ENCODE measurements at regions not wholly inside any gene's neighbourhood (a gene's known extent, or its start where the extent isn't known, plus 50 kb on each side); places are given as distances from the start of the nearest gene placed in this dataset.
"Not testable (repeated sequence)": the region's sequence is repeated elsewhere in the genome, so short reads cannot be mapped to it uniquely, and the experiment has no call there.

DNA sequence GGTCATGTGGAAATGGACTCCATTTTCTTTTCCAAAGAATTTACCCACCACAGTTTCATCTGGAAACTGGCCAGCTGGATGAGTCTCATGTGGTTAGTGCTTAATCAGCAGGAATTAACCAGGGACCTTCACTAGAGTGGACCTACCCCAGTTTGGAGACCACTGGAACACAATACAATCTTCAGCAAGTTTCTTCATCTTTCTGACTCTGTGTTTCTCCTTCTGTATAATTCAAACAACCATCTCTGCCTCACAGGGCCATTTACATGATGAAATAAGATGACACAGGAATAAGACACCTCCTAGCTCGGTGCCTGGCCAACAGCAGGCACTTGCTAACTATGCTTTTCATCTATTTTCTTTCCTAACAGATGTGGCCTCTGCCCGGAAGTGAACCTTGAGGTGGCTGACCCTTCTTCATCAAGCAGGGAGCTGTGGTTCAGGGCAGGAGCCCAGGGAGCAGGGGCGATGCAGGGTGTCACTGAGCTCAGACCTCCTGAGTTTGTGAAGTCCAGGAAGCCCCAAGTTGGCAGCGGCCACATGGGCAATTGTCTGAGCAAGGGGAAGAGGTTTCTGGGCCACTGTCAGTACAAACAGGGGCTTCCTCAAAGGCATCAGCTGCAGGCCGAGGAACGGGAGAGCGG, 98.8 kb downstream of the SOD2 start:
- DNase-seq (ENCODE audit: low read depth): peak; percentile 43

DNA sequence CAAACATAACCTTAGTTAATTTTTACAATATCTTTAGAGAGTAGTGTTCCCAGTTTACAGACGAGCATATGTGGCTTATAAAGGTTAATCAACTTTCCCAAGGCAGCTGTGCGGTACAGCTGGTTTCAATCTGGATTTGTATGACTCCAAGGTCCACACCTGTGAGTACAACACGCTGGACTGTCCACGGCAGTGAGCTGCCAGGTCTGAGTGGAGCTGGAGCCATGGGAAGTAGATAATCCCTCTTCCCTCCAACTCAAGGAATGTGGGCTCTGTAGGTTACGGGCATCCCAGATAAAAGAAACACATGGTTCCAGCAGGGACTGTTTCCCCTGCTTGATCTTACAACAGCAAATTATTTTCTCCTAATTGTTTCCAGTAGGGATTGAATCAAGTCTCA, 102.2 kb downstream of the SOD2 start:
- DNase-seq (ENCODE audit: low read depth): no peak

DNA sequence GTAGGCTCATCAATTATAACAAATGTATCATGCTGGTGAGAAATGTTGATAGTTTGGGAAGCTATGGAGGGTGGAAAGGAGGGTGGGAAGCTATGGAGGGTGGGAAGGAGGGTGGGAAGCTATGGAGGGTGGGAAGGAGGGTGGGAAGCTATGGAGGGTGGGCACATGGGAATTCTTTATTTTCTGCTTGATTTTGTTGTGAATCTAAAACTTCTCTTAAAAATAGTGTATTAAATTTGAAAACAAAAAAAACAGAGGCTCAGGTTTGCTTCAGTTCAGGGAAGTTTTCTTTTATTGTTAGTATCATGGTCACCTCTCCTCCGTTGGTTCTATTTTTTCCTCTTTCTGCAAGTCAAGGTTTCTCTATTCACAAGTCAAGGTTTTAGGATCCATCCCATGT, 106.4 kb downstream of the SOD2 start:
- no peak for DNase-seq (ENCODE audit: low read depth)

DNA sequence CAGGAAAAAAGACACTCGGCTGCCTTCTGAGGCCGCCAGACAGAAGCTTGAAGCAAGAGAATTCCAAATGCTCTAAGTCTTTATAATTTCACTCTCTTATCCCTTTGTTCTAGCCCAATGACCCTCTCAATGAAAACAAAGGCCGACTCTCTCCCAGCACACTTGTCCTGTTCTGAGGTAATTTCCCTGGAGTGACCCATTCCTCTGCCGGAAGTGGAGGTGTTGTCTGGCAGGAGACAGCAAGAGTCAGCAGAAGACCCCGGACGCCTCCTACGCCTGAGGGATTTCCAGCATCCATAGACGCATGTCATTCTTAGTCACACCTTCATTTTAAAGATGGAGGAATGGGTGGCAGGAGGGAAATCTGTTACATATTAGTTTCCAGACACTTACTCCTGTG, 110.3 kb downstream of the SOD2 start:
- no peak for DNase-seq (ENCODE audit: low read depth)

DNA sequence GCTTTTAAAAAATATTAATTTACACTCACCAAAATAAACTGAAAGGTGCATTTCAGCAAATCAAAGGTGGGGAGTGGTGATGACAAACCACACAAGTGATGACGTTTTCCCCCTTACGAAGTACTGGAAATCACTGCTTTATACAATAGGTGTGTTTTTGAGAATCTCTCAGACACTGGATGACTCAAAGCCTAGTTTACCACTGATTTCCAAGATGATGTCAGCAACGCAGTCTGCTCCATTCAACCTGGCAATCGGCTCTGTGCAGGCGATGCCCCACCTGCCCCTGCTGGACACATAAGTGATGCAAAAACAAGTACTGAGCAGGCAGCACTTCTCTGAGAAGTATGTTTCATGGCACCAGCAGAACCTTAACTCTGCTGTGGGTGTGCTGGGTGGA, 114.4 kb downstream of the SOD2 start:
- DNase-seq (ENCODE audit: low read depth): no peak

DNA sequence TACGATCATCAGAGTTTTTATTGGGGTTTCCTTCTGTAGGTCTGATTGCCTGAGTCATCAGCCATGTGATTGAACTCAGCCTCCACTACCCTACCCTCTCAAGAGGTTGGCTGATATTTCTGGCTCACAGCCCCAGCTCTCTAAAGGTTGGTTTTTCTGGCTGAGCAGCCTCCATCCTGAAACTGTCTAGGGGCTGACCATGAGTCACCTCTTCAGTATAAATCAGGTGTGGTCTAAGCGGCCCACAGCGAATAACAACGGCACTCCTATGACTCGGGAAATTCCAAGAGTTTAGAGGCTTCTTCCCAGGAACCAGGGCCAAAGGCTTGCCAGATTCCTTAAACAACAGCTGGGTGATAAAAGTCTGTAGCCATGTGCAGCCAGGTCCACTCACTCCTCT, 115.5 kb downstream of the SOD2 start:
- DNase-seq (ENCODE audit: low read depth): peak; percentile 27

DNA sequence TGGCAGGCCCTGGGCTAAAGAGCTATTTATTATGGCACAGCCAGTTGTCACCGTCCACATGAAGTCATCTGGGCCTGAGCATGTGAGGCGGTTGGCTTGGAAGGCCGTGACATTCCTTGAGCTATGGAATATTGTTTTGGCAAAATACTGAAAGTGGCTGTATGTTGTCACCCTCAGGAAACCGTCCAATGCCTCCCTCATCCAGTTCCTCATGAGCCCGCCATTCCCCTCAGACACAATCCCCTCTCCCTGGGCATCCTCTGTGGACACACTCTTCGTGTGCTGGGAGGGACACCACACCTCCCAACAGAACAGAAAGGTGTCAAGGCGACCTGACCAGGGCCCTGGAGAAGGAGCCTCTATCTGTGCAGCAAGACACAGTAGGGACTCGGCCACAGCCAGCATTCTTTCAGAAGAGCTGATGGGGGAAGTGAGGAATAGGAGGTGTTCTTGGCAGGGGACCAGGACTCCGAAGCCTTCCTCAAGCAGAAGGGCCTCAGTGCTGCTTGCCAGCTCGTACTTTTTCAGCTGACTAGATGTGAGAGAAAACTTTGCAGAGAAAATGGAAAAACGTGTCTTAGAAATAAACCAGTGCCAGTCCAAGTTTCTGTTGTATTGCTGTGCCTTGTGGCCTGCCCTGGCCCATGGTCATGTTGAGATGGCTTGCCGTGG, 120.5 kb downstream of the SOD2 start:
- no peak for DNase-seq (ENCODE audit: low read depth)

DNA sequence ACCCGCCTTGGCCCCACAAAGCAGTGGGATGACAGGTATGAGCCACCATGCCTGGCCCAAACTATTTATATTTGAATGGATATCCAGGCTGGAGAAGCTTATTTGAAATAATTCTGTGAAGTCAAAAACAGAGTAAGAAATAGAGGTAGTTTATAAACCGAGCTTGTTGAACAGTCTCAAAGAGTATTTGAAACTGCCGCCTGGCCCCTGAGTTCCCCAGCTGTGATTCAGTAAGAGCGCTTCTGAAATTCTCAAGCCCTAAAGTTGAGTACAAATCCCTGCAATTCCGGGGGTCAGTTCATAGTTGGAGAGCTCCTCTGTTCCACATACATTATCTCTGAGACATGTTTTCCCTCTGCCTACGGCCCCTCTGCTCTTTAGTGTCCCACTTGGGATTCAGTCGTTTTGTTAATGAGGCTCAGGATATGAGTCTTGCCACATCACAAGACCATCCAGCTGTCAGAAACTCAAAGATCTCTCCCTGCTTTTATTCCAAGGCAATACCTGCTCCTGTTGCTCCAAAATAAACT, 127.8 kb downstream of the SOD2 start:
- no peak for DNase-seq (ENCODE audit: low read depth)

DNA sequence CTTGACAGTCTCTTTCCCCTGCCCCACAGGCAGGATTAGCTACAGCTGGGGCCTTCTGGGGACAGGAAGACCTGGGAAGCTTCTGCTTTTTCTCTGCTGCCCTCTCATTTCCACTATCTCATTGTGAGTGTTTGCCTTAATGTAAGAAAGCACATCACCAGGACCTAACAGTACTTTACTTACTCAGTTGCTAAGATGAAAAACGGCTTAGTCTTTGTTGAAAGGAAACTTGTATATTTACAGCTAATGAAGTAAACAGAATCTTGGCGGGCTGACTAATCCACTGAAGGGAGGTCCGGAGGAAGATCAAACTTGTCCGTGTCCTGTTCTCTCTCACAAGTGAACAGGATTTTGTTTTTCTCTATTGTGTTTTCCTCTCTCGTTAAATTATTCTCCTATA, 128.6 kb downstream of the SOD2 start:
- no peak for DNase-seq (ENCODE audit: low read depth)

DNA sequence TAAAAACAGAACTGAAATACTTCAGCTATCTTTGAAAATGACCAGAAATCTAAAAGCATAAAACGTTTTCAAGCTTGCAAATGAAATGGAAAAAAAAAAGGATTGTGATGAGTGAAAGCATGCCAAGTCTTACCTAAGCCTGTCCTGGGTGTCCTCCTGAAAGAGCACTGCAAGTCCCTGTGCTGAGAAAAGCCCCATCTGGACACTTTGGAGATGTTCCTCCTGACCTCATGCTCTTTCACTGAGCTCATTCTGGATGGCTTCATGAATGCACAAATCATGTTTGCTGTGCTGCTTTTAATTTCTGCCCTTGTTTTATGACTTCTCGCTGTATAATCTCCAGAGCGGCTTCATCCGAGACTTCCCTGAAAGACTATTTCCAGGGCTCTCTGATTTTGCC, 136.0 kb downstream of the SOD2 start:
- DNase-seq (ENCODE audit: low read depth): no peak

DNA sequence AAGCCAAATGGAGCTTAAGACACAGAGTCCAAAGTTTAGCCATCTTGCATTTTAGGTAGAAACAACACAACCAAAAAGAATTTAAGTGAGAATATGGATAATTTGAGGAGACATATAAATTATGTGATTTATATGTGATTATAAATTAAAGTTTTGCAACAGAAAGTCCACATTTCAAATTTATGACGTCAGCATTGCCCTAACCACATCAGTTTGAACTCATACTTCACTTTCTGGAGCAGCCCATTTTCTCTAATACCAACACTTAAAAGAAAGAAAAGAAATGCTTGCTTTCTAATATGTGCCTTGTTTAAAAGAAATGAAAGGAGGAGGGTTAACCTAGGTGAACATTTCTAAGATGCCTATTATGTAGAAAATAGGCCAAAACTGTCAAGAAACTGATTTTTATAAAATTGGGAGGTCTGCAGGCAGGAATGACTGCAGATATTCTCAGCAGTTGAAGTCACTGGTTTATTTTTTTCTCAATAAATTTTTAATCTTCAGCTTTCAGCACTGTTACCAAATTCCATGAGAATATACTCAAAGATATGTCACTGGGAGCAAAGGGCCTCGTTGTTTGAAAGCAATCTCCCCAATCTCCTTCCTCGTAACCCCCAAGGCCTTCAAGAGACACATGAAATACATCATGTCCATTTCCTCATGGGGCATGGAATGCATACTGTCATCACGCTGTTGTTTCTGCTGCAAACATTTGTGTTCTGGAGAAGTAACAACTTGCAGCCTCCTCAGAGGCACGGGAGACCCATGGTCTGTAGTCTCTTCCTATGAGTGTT, 137.8 kb downstream of the SOD2 start:
- no peak for DNase-seq (ENCODE audit: low read depth)

DNA sequence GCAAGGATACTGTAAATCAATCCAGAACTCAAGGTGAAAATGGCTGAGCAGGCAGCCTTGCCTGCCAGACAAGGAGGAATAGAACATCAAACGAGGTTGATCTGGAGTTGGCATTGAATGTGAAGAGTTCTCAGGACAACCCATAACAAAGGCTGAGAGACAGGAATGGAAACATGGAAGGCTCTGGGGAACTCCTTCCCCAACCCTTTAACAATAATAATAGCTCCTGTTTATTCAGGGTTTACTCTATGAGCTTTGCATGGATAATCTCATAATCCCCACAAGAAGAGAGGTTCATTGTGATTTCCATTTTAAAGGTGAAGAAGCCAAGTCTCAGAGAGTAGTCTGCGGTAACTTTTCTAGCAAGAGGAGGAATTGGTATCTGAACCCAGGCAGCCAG, 151.7 kb downstream of the SOD2 start:
- DNase-seq (ENCODE audit: low read depth): no peak

DNA sequence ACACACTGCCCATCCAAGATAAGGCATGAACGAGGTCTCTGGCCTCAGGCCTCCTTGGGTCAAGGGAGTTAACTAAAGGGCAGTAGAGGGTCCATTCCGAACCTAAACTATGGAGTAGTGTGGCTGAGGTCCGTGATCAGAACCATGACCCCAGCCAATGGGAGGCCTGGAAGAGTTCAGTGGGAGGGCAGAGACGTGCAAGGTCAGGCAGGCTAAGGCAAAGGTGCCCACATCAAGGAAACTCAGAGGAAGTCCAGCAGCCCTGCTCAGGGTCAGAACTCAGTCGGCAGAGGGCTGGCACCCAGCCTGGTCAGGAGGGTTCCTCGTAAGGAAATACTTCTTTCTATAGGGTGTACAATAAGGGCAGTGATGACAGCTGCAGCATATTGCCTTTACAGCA, 152.2 kb downstream of the SOD2 start:
- no peak for DNase-seq (ENCODE audit: low read depth)

DNA sequence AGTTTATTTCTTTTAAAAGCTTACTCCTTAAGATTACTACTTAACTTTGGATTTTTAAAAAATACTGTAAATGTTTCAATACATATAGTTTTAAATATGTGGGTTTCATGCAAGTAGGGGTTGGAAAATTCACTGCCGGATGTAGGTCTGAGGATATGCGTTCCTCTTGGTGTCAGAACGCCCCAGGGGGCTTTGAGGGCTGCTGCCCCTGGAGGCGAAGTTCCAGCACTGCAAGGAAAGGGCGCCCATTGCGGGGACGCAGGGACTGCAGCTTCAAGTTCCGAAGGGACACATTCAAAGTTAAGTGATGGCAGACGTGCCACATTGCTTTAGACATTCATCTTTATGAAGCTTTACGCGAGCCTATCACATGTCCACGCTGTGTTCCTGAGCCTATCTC, 152.9 kb downstream of the SOD2 start:
- no peak for DNase-seq (ENCODE audit: low read depth)

DNA sequence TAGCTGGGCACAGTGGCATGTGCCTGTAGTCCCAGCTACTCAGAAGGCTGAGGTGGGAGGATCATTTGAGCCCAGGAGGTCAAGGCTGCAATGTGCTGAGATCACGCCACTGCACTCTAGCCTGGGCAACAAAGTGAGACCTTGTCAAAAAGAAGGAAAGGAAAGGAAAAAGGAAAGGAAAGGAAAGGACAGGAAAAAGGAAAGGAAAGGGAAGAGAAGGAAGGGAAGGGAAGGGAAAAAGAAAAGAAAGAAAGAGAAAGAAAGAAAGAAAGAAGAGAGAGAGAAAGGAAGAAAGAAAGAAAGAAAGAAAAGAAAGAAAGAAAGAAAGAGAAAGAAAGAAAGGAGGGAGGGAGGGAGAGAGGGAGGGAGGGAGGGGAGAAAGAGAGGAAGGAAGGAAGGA, 155.0 kb downstream of the SOD2 start:
- DNase-seq (ENCODE audit: low read depth): not testable (repeated sequence)

DNA sequence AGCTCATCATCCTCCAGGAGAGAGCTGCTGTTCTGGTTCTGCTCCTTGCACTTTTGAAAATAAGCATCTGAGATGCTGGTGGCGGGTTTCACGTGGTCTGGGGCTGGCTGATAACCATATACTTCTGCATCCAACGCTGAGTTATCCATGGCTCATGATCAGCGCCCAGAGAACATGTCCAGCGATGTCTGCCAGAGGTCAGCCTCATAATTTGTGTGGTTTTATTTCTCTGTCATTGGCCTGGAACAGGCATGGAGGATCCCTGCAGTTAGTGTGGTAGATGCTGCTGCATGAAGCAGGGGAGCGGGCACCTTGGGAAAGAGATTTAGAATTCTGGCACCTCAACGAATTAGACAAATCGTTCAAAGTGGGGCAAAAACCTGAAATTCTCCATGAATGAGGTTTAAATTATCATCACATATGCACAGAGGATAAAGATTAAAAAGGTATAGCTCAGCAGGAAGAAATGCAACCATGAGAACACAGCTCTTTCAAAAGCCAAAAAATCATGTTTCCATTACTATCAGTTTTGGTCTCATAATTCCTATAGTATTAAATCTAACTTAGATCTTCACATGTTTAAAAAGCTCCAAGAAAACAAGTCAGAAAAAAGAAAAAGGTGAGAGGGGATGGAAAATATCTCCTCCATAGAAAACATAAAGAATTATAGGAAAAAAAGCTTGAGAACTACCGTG, 157.2 kb downstream of the SOD2 start:
- DNase-seq (ENCODE audit: low read depth): peak; percentile 27

DNA sequence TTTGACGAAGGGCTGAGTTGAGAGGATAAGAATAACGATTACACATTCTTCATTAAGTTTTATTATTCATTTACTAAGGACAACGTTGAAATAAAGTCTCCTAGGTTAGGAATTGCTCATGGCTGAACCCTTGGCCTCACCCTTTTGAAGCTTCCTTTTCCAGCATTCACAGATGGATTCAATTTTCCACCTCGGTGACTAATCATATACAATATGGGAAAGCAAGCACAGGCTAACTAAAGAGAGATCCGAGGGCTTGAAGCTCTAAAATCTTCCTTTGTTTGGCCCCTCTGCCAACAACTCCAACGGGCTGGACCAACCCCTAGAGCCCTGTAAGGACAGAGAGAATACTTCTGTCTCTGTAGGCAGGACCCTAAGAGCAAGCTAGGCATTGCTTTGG, 159.5 kb downstream of the SOD2 start:
- peak; percentile 33 for DNase-seq (ENCODE audit: low read depth)

DNA sequence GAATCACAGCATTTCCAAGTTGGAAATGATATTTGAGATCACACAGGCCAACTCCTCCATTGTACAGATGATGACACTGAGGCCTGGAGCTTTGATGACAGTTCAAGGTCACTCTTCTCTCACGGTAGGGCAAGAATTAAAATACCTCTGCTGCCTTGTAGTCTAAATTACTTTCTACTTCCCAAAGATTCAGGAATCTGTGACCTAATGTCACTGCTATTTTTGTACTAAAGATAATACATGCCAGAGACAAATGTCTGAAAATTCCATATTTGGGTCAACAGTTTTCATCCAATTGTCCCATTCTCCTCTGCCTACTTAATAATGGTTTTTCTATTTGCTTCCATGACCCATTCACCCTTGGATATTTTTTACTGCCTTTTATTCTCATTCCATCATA, 160.0 kb downstream of the SOD2 start:
- no peak for DNase-seq (ENCODE audit: low read depth)

DNA sequence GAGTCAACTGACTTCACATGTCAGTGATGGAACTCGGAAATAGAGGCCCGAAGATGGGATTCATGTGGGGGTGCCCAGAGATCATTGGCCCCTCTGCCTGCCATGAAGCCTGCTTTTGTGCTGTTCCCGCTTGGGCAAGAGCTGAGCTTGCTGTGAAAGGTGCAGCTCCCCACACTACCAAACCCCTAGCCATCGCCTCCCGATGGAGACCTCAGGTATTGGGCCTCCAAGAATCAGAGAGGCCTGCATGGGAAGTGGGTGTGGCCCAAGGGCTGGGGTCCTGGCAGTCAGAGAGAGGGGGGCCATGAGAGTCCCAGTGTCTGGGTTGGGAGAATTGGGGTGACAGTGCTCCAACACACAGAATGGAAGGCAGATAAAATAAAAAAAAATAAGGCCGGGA, 160.9 kb downstream of the SOD2 start:
- no peak for DNase-seq (ENCODE audit: low read depth)

DNA sequence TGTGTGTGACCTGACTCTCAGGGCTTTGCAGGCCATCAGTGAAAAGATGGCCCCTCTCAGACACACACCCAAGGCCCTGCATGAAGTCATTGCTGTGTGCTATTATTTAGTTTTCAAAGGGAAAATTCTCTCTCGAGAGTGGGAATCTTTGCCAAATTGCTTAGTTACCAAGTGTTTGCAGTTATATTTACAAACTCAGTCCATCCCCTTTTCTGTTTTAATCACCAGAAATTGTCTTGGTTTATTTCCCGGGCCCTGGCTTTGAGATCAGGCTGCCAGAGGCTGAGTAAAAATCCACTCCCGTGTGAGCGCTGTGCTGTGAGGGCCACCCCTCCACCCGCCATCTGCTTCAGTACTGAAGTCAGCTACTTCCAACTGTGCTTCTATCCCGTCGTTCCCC, 163.1 kb downstream of the SOD2 start:
- DNase-seq (ENCODE audit: low read depth): no peak

DNA sequence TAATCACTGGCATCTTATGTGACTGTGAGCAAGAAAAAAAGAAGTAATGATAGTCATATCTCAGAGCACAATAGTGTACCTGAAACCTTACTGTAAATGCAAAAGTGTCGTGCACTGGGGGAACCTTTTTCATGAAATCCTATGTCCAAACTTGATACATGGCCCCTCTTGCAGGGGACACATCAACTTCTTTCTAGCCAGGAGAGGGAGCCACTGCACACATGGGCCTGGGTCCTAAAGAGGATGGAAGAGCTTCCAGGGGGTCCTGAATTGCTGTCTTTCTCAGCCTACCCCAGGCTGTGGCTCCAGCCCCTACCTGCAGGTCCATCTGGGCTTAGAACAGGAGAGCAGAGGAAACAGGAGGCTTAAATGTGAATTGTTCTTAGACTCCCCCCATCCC, 165.7 kb downstream of the SOD2 start:
- DNase-seq (ENCODE audit: low read depth): no peak

DNA sequence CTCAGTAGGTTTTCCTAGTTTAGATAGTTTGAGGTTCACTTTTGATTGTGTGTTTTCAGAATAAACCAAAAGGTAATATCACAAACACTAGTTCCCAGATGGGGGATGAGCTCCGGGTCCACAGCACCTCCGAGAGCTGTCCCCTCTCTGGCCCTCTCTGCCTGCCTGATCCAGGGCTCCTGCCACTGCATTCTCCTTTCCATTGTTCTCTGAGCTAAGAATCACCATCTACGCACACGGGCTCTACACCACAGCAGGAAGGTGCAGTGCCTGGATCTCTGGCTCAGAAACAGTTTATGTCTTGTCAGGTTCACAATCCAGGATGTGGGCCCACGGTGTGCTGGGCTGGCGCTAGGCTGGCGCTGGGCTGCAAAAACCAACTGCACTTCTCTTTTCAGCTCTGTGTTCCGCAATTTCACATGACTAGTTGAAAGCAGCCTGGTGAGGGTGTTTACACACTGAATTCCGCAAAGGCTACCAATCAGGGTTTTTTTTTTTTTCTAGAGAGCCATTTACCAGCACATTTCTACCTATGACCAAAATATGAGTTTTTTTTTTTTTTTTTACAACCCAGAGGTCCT, 167.5 kb downstream of the SOD2 start:
- no peak for DNase-seq (ENCODE audit: low read depth)
